Ishikawa (cell line): ENCODE measurements at regions not wholly inside any gene's neighbourhood (a gene's known extent, or its start where the extent isn't known, plus 50 kb on each side); places are given as distances from the start of the nearest gene placed in this dataset.

Source experiments
- CREB1 ChIP-seq: IDR thresholded peaks from 2 replicates; pipeline ENCODE4 v1.6.1; 2012; ENCODE audit warnings: low read depth
- EGR1 ChIP-seq: IDR thresholded peaks from 2 replicates; pipeline ENCODE4 v1.6.1; 2012
- EP300 ChIP-seq: IDR thresholded peaks from 2 replicates; pipeline ENCODE4 v1.6.1; 2012; ENCODE audit warnings: borderline replicate concordance
- FOXM1 ChIP-seq: IDR thresholded peaks from 2 replicates; pipeline ENCODE4 v1.6.1; 2012; ENCODE audit warnings: low read depth, borderline replicate concordance
- RAD21 ChIP-seq: IDR thresholded peaks from 2 replicates; pipeline ENCODE4 v1.6.1; 2012; ENCODE audit warnings: low read depth
- TAF1 ChIP-seq: IDR thresholded peaks from 2 replicates; pipeline ENCODE4 v1.6.1; 2012; ENCODE audit warnings: low read depth, mild to moderate bottlenecking
- TCF12 ChIP-seq: IDR thresholded peaks from 2 replicates; pipeline ENCODE4 v1.6.1; 2012; ENCODE audit warnings: low read depth
- YY1 ChIP-seq: IDR thresholded peaks from 2 replicates; pipeline ENCODE4 v1.6.1; 2012; ENCODE audit warnings: low read depth
- TF ChIP-seq, protein P1 (sequence below): IDR thresholded peaks from 2 replicates; pipeline ENCODE4 v1.6.1; 2012; ENCODE audit warnings: low read depth, mild to moderate bottlenecking
- TF ChIP-seq, protein P2 (sequence below): IDR thresholded peaks from 2 replicates; pipeline ENCODE4 v1.6.1; 2012

DNA sequence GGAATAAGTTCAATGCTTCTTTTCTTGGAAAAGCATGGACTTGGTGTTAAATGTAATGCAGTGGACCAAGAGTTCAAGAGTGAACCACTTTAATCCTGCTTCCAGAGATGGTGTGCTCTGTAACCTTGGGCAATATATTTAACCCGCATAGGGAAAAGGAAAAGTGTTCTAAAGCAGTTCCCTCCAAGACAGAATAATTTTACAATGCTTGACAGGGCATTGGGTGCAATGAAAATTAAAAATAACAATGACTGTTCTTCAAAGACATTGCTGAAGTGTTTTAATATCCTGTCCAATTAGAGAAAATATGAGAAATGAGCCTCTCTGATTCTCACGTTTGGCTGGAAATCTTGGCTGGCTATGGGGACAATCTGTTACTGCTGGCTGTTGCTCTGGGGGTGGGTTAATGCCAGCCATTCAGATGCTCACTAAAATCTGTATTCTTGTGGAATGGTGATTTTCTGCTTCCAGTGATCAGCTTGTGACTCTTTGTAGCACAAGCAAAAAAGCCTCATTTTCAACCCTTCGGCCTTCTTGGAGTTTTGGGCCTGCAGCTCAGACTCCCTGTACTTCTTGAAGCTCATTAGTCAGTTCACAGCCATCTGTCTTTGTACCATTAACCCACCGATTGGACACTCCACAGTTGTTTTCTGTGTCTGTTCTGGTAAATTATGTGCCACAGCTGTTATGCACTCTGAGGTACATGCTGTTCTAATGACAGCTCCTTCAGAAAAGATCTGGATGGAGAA is 310.6 kb downstream of the LMO7 start:
- TF ChIP-seq YY1 (no peak), CREB1 (no peak), TAF1 (no peak), FOXM1 (no peak), EP300 (no peak), TCF12 (no peak), RAD21 (no peak), EGR1 (no peak)
- TF ChIP-seq, protein P1, sequence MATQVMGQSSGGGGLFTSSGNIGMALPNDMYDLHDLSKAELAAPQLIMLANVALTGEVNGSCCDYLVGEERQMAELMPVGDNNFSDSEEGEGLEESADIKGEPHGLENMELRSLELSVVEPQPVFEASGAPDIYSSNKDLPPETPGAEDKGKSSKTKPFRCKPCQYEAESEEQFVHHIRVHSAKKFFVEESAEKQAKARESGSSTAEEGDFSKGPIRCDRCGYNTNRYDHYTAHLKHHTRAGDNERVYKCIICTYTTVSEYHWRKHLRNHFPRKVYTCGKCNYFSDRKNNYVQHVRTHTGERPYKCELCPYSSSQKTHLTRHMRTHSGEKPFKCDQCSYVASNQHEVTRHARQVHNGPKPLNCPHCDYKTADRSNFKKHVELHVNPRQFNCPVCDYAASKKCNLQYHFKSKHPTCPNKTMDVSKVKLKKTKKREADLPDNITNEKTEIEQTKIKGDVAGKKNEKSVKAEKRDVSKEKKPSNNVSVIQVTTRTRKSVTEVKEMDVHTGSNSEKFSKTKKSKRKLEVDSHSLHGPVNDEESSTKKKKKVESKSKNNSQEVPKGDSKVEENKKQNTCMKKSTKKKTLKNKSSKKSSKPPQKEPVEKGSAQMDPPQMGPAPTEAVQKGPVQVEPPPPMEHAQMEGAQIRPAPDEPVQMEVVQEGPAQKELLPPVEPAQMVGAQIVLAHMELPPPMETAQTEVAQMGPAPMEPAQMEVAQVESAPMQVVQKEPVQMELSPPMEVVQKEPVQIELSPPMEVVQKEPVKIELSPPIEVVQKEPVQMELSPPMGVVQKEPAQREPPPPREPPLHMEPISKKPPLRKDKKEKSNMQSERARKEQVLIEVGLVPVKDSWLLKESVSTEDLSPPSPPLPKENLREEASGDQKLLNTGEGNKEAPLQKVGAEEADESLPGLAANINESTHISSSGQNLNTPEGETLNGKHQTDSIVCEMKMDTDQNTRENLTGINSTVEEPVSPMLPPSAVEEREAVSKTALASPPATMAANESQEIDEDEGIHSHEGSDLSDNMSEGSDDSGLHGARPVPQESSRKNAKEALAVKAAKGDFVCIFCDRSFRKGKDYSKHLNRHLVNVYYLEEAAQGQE: no peak
- TF ChIP-seq, protein P2, sequence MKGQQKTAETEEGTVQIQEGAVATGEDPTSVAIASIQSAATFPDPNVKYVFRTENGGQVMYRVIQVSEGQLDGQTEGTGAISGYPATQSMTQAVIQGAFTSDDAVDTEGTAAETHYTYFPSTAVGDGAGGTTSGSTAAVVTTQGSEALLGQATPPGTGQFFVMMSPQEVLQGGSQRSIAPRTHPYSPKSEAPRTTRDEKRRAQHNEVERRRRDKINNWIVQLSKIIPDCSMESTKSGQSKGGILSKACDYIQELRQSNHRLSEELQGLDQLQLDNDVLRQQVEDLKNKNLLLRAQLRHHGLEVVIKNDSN: no peak
